DMS 273 treated with DMSO at 0.1 percent for 48 hours (cell line): ENCODE measurements at regions not wholly inside any gene's neighbourhood (a gene's known extent, or its start where the extent isn't known, plus 50 kb on each side); places are given as distances from the start of the nearest gene placed in this dataset.

Experiments used
- DNase-seq: peaks from one replicate; lab custom pipeline; 2025; lab: John Stamatoyannopoulos, UW

- no peak for DNase-seq
Measured at GRCh38 chr4:152159773-152160172, 376.1 kb downstream of the FBXW7 start.

GRCh38 chr4:152158225-152158624 is 377.7 kb downstream of the FBXW7 start:
- no peak for DNase-seq

- no peak for DNase-seq
Measured at GRCh38 chr4:152157629-152158028, 378.3 kb downstream of the FBXW7 start.

GRCh38 chr4:152156442-152156841 is 379.4 kb downstream of the FBXW7 start:
- DNase-seq: no peak

GRCh38 chr4:152155070-152155469 is 380.8 kb downstream of the FBXW7 start:
- no peak for DNase-seq

- no peak for DNase-seq
Measured at GRCh38 chr4:152154433-152154832, 381.5 kb downstream of the FBXW7 start.

- no peak for DNase-seq
Measured at GRCh38 chr4:152153476-152154270, 382.2 kb downstream of the FBXW7 start.

GRCh38 chr4:152150214-152150613 is 385.7 kb downstream of the FBXW7 start:
- DNase-seq: no peak

GRCh38 chr4:152149745-152150144 is 386.1 kb downstream of the FBXW7 start:
- DNase-seq: no peak

GRCh38 chr4:152148057-152148456 is 387.2 kb upstream of the GATB start:
- no peak for DNase-seq

GRCh38 chr4:152146244-152146643 is 385.4 kb upstream of the GATB start:
- DNase-seq: no peak

GRCh38 chr4:152143806-152144205 is 383.0 kb upstream of the GATB start:
- no peak for DNase-seq

GRCh38 chr4:152138451-152138850 is 377.6 kb upstream of the GATB start:
- DNase-seq: no peak

- no peak for DNase-seq
Measured at GRCh38 chr4:152132776-152133175, 372.0 kb upstream of the GATB start.

GRCh38 chr4:152128356-152128755 is 367.5 kb upstream of the GATB start:
- DNase-seq: no peak

- DNase-seq: no peak
Measured at GRCh38 chr4:152126238-152126637, 365.4 kb upstream of the GATB start.

- DNase-seq: no peak
Measured at GRCh38 chr4:152118819-152119553, 358.2 kb upstream of the GATB start.

GRCh38 chr4:152117933-152118507 is 357.2 kb upstream of the GATB start:
- no peak for DNase-seq

GRCh38 chr4:152117520-152117919 is 356.7 kb upstream of the GATB start:
- no peak for DNase-seq

- no peak for DNase-seq
Measured at GRCh38 chr4:152117054-152117453, 356.2 kb upstream of the GATB start.

GRCh38 chr4:152115794-152116193 is 355.0 kb upstream of the GATB start:
- no peak for DNase-seq

- DNase-seq: no peak
Measured at GRCh38 chr4:152115118-152115517, 354.3 kb upstream of the GATB start.

GRCh38 chr4:152114562-152114961 is 353.8 kb upstream of the GATB start:
- no peak for DNase-seq
